NB4 (cell line): ENCODE measurements at regions not wholly inside any gene's neighbourhood (a gene's known extent, or its start where the extent isn't known, plus 50 kb on each side); places are given as distances from the start of the nearest gene placed in this dataset.

Experiments used
- DNase-seq: peaks from one replicate; pipeline ENCODE4 v3.0.0; 2010; ENCODE audit warnings: low read depth
- H3K4me3 ChIP-seq: one replicate; pipeline ENCODE4 v1.5.1; 2011; ENCODE audit warnings: mild to moderate bottlenecking, low read depth, low read length, moderate library complexity
- CTCF ChIP-seq: IDR thresholded peaks from one replicate; pipeline ENCODE4 v1.5.1; 2012; ENCODE audit warnings: low read depth, low read length
- MAX ChIP-seq: IDR thresholded peaks from 2 replicates; pipeline ENCODE4 v1.6.1; 2011; ENCODE audit warnings: low read depth, low read length
- MYC ChIP-seq: IDR thresholded peaks from 2 replicates; pipeline ENCODE4 v1.6.1; 2011; ENCODE audit warnings: low read depth, low read length
- POLR2A ChIP-seq: IDR thresholded peaks from 2 replicates; pipeline ENCODE4 v1.6.1; 2011; ENCODE audit warnings: mild to moderate bottlenecking; ENCODE audit not compliant: insufficient read length; ENCODE audit errors: extremely low read depth

GRCh38 chr1:39124282-39124681 lies 80.2 kb upstream of the MACF1 start:
- no peak for TF ChIP-seq CTCF
- no peak for TF ChIP-seq POLR2A
- no peak for TF ChIP-seq MYC
- no peak for TF ChIP-seq MAX
- DNase-seq = no peak
- no peak overlapping the region for H3K4me3 ChIP-seq

GRCh38 chr1:39127513-39127912 lies 77.0 kb upstream of the MACF1 start:
- no peak for DNase-seq
- no peak for TF ChIP-seq MYC
- TF ChIP-seq POLR2A = no peak
- H3K4me3 ChIP-seq = no peak overlapping the region

- DNase-seq = no peak
- H3K4me3 ChIP-seq = no peak overlapping the region
- TF ChIP-seq MAX = no peak
- no peak for TF ChIP-seq CTCF
- no peak for TF ChIP-seq MYC
- no peak for TF ChIP-seq POLR2A
Observed at GRCh38 chr1:39128126-39128525, 76.4 kb upstream of the MACF1 start.

GRCh38 chr1:39128959-39129358 lies 75.5 kb upstream of the MACF1 start:
- no peak for TF ChIP-seq CTCF
- no peak for TF ChIP-seq MYC
- no peak for TF ChIP-seq POLR2A
- H3K4me3 ChIP-seq = no peak overlapping the region
- no peak for DNase-seq

- no peak for TF ChIP-seq MYC
- peak; percentile 7 for TF ChIP-seq CTCF
- TF ChIP-seq POLR2A = no peak
- no peak for TF ChIP-seq MAX
- peak; percentile 19 for DNase-seq
- no peak overlapping the region for H3K4me3 ChIP-seq
Observed at GRCh38 chr1:39129514-39129913, 75.0 kb upstream of the MACF1 start.

GRCh38 chr1:39130325-39130724 lies 74.2 kb upstream of the MACF1 start:
- no peak for TF ChIP-seq CTCF
- no peak for TF ChIP-seq POLR2A
- no peak for TF ChIP-seq MYC
- no peak for TF ChIP-seq MAX
- H3K4me3 ChIP-seq = no peak overlapping the region
- no peak for DNase-seq
